Ovary (tissue), 7 donors: ENCODE measurements at regions not wholly inside any gene's neighbourhood (a gene's known extent, or its start where the extent isn't known, plus 50 kb on each side); places are given as distances from the start of the nearest gene placed in this dataset.

ENCODE experiments used
- DNase-seq, 5 donors: peaks; one replicate each; pipeline ENCODE4 v3.0.0-alpha.2; 2019 to 2020
- H3K27ac ChIP-seq, 2 donors: fragments of 200-600 bp; one replicate each; pipeline versions ENCODE4 v1.5.1 to v1.8.0; 2019 to 2022
- H3K27me3 ChIP-seq: fragments of 200-600 bp; one replicate; pipeline ENCODE4 v1.8.0; 2022
- H3K36me3 ChIP-seq: fragments of 200-600 bp; sonication (generic); one replicate; pipeline ENCODE4 v1.5.1; 2019
- H3K4me1 ChIP-seq: one replicate; pipeline ENCODE4 v1.8.1; 2013; ENCODE audit warnings: mild to moderate bottlenecking, moderate library complexity; ENCODE audit not compliant: insufficient read depth
- H3K4me3 ChIP-seq: fragments of 200-600 bp; sonication (generic); one replicate; pipeline ENCODE4 v1.5.1; 2017
- H3K9me3 ChIP-seq, 2 donors: fragments of 200-600 bp in 1 of 2; sonication (generic) in 1 of 2; one replicate each; pipeline versions ENCODE4 v1.5.1 to v1.8.1; 2013 to 2019; ENCODE audit warnings: mild to moderate bottlenecking in 1 of 2, moderate library complexity in 1 of 2
- EP300 ChIP-seq: sonication (generic); formaldehyde crosslinking; IDR thresholded peaks from one replicate; pipeline ENCODE4 v1.6.1; 2017; ENCODE audit warnings: antibody characterized with exemption
- POLR2A ChIP-seq: fragments of 450-650 bp; IDR thresholded peaks from one replicate; pipeline ENCODE4 v1.6.1; 2017; ENCODE audit warnings: antibody characterized with exemption, mild to moderate bottlenecking, moderate library complexity
- WGBS, 3 donors: extraction: QIAGEN DNeasy Blood & Tissue Kit in 1 of 3; methylation state at CpG; one replicate each; pipeline versions ENCODE4 v1.1.5 to v1.1.7; 2013 to 2017; 5-methylcytosine and 5-hydroxymethylcytosine counted together
- intact Hi-C, 4 donors: fragments of 100-400 bp; cut with DNase I; formaldehyde crosslinking; loops; one replicate each; pipeline versions ENCODE4 v1.11.0 to v1.15.1; 2022 to 2023
- TF ChIP-seq, protein P1 (sequence below), 3 donors: fragments of 450-650 bp in 2 of 3; fragments of 200-600 bp in 1 of 3; IDR thresholded peaks; one replicate each; pipeline versions ENCODE4 v1.5.1 to v1.8.0; 2016 to 2022; ENCODE audit warnings: antibody characterized with exemption in 3 of 3, mild to moderate bottlenecking in 1 of 3
- donor health status: DM: no; HTN: no; CAD: no; lungs with moderate emphysema.
- donor health status: DM: no; HTN: no; CAD: no.
- donor health status: Bipolar disorder and iron deficiency.
- donor health status: DM: no; HTN: no; CAD: no.
- donor health status: DM: yes; HTN: yes; CAD: no.

DNA sequence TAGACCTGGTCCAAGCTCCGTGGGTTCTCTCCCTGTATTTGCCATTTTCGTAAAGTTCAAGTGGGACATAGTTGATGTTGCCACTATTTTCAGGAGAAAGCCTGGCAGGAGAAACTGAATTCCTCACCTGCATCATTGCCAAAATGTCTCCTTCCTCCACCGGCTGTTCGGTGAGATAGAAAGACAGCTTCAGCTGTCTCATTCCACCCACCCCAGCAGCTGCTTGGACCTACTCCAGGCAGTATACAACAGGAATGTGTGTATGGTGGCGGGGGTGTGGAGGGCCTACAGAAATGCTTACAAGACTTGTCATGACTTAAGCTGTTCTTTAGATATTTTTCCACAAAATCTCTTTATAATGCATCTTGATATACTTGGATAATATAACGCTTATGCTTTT is 132.7 kb upstream of the RAP2B start:
- 51 to 61% (median 56%) methylated on average over 6 of the region's 6 CpGs for WGBS, 3 donors
- Histone ChIP-seq H3K4me1 (no peaks in the 10 kb centered on the region), H3K27ac (no peak overlapping the region), H3K27me3 (no peaks in the 10 kb centered on the region), H3K36me3 (no peaks in the 10 kb centered on the region), H3K9me3 (no peaks in the 10 kb centered on the region), H3K4me3 (no peak overlapping the region)
- intact Hi-C loops: no loop called here
- no peak for DNase-seq
- TF ChIP-seq POLR2A (no peak), EP300 (no peak)
- TF ChIP-seq, protein P1, sequence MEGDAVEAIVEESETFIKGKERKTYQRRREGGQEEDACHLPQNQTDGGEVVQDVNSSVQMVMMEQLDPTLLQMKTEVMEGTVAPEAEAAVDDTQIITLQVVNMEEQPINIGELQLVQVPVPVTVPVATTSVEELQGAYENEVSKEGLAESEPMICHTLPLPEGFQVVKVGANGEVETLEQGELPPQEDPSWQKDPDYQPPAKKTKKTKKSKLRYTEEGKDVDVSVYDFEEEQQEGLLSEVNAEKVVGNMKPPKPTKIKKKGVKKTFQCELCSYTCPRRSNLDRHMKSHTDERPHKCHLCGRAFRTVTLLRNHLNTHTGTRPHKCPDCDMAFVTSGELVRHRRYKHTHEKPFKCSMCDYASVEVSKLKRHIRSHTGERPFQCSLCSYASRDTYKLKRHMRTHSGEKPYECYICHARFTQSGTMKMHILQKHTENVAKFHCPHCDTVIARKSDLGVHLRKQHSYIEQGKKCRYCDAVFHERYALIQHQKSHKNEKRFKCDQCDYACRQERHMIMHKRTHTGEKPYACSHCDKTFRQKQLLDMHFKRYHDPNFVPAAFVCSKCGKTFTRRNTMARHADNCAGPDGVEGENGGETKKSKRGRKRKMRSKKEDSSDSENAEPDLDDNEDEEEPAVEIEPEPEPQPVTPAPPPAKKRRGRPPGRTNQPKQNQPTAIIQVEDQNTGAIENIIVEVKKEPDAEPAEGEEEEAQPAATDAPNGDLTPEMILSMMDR (IDR thresholded peaks at IDR 0.05): no peak

DNA sequence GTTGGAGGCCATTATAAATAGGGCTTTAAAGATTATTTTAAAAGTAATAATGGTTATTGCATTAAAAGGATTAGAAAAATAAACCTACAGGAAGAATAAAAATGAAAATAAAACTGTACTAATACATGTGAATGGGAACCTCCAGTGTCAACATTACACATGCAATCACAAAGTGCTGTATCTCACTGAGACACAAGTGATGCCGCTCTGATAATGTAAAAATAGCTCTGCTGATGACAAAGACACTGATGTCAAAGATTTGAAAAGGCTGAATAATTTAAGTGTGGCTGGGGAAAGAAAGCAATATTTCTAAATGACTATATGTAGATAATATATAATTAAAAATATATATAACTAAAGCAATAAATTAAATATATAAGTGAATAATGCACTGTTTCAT is 129.1 kb upstream of the RAP2B start:
- H3K9me3 ChIP-seq: no peaks in the 10 kb centered on the region
- DNase-seq: no peak
- TF ChIP-seq POLR2A: no peak
- TF ChIP-seq EP300: no peak
- H3K36me3 ChIP-seq: no peaks in the 10 kb centered on the region
- no peaks in the 10 kb centered on the region for H3K27me3 ChIP-seq
- no peak overlapping the region for H3K27ac ChIP-seq
- no peak overlapping the region for H3K4me3 ChIP-seq
- 86 to 94% (median 89%) methylated on average over 1 of the region's 1 CpG for WGBS, 3 donors
- H3K4me1 ChIP-seq: no peaks in the 10 kb centered on the region
- intact Hi-C loops: no loop called here

DNA sequence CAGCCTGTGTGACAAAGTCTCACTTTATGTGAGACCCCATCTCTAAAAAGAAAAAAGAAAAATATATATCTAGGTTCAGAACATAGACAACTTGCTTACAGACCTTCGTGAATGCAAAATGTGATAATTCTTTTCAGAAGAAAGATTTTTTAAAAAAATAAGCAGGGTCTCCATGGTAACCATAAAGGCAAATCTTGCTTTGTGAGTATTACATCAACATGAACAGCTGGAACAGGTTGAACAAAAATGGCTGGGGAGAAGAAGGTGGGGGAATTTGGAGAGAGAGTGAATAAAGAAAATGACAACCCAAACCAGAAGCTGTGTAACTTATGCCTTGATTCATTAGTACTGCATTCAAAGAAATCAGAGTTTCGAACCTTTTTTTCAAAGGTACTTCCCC is 125.2 kb upstream of the RAP2B start:
- intact Hi-C loops: no loop called here

DNA sequence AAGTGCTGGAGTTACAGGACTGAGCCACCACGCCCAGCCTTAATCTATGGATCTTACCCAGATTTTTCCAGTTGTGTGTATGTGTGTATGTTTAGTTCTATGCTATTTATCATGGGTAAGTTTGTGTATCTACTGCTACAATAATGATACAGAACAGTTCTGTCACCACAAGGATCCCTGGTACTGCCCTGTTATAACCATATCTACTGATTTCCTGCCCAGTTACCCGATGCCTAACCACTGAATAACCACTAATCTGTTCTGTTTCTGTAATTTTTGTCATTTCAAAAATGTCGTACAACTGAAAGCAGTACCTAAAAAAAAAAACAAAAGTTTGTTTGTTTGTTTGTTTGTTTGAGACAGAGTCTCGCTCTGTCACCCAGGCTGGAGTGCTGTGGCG is 123.7 kb upstream of the RAP2B start:
- no peaks in the 10 kb centered on the region for H3K36me3 ChIP-seq
- TF ChIP-seq POLR2A (no peak), EP300 (no peak)
- TF ChIP-seq, protein P1 (IDR thresholded peaks at IDR 0.05): no peak
- no peaks in the 10 kb centered on the region for H3K27me3 ChIP-seq
- no peaks in the 10 kb centered on the region for H3K4me1 ChIP-seq
- 90 to 95% (median 93%) methylated on average over 5 of the region's 5 CpGs for WGBS, 3 donors
- H3K4me3 ChIP-seq: no peak overlapping the region
- intact Hi-C loops: no loop called here
- no peak for DNase-seq
- no peak overlapping the region for H3K27ac ChIP-seq
- H3K9me3 ChIP-seq: no peaks in the 10 kb centered on the region

More for the DNA sequence above, 125.2 kb upstream of the RAP2B start:
- no peak for DNase-seq
- no peaks in the 10 kb centered on the region for H3K9me3 ChIP-seq
- no peak overlapping the region for H3K27ac ChIP-seq
- H3K27me3 ChIP-seq: no peaks in the 10 kb centered on the region
- TF ChIP-seq, protein P1 (IDR thresholded peaks at IDR 0.05): no peak
- TF ChIP-seq EP300 (no peak), POLR2A (no peak)
- no peak overlapping the region for H3K4me3 ChIP-seq
- 79 to 87% (median 79%) methylated on average over 2 of the region's 2 CpGs for WGBS, 3 donors
- no peaks in the 10 kb centered on the region for H3K4me1 ChIP-seq
- no peaks in the 10 kb centered on the region for H3K36me3 ChIP-seq

DNA sequence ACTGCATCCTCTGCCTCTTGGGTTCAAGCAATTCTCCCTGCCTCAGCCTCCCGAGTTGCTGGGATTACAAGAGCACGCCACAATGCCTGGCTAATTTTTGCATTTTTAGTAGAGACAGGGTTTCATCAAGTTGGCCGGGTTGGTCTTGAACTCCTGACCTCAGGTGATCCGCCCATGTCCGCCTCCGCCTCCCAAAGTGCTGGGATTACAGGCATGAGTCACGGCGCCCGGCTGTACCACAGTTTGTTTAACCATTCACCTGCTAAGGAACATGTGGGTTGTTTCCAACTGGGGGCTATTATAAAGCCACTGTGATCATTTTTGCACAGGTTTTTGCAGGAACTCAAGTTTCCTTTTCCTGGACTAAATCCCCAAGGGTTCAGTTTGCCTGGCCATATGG is 123.2 kb upstream of the RAP2B start:
- no peaks in the 10 kb centered on the region for H3K9me3 ChIP-seq
- WGBS, 3 donors: 44 to 63% (median 54%) methylated on average over 9 of the region's 9 CpGs
- TF ChIP-seq EP300 (no peak), POLR2A (no peak)
- TF ChIP-seq, protein P1 (IDR thresholded peaks at IDR 0.05): no peak
- no peak for DNase-seq
- no peaks in the 10 kb centered on the region for H3K27me3 ChIP-seq
- no peaks in the 10 kb centered on the region for H3K4me1 ChIP-seq
- H3K27ac ChIP-seq: no peak overlapping the region
- no peaks in the 10 kb centered on the region for H3K36me3 ChIP-seq
- intact Hi-C loops: no loop called here
- H3K4me3 ChIP-seq: no peak overlapping the region
